22Rv1 (cell line): ENCODE measurements at regions not wholly inside any gene's neighbourhood (a gene's known extent, or its start where the extent isn't known, plus 50 kb on each side); places are given as distances from the start of the nearest gene placed in this dataset.

Experiments
- ZFX ChIP-seq: fragments of 450-650 bp; IDR thresholded peaks from 2 replicates; pipeline ENCODE4 v1.6.1; 2017; ENCODE audit warnings: antibody characterized with exemption, borderline replicate concordance
- TF ChIP-seq, protein P1 (sequence below): fragments of 450-650 bp; IDR thresholded peaks from 2 replicates; pipeline ENCODE4 v1.5.1; 2017; ENCODE audit warnings: mild to moderate bottlenecking

DNA sequence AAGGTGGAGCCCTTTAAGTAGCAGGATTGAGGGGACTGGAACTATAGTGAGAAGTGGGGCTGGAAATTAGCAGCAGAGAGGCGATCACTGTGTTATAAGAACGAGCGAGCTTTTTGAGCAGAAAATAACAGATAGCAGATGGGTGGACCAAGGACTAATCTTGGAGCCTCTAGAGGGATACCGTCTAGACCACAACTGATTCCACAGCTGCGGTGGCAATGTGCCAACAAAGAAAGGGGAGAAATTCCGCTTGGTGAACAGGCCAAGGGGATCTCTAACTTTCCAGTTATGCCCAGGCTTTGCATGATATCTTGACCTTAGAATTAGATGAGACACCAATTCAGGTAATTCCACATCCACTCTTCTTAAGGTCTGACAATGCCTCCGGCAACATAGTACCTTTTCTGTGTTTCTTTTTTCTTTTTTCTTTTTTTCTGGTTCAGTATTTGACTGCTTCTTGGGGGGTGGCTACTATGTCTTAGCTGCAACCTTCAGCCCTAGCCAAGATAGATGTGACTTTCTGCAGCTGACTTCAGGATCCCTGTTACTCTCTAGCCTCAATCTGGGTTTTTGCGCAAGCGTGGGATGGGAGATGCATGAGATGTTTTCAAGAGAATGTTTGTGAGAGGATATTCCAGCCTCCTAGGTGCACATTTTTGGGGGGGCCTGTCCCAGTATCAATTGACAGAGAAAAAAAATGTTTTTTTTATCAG, 143.4 kb upstream of the CPSF6 start:
- TF ChIP-seq, protein P1, sequence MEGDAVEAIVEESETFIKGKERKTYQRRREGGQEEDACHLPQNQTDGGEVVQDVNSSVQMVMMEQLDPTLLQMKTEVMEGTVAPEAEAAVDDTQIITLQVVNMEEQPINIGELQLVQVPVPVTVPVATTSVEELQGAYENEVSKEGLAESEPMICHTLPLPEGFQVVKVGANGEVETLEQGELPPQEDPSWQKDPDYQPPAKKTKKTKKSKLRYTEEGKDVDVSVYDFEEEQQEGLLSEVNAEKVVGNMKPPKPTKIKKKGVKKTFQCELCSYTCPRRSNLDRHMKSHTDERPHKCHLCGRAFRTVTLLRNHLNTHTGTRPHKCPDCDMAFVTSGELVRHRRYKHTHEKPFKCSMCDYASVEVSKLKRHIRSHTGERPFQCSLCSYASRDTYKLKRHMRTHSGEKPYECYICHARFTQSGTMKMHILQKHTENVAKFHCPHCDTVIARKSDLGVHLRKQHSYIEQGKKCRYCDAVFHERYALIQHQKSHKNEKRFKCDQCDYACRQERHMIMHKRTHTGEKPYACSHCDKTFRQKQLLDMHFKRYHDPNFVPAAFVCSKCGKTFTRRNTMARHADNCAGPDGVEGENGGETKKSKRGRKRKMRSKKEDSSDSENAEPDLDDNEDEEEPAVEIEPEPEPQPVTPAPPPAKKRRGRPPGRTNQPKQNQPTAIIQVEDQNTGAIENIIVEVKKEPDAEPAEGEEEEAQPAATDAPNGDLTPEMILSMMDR: no peak
- no peak for TF ChIP-seq ZFX
